NCI-H2227 treated with DMSO at 0.1 percent for 48 hours (cell line): ENCODE measurements at regions not wholly inside any gene's neighbourhood (a gene's known extent, or its start where the extent isn't known, plus 50 kb on each side); places are given as distances from the start of the nearest gene placed in this dataset.
"Not testable (repeated sequence)": the region's sequence is repeated elsewhere in the genome, so short reads cannot be mapped to it uniquely, and the experiment has no call there.

Experiments
- DNase-seq: peaks from one replicate; lab custom pipeline; 2025; lab: John Stamatoyannopoulos, UW

DNA sequence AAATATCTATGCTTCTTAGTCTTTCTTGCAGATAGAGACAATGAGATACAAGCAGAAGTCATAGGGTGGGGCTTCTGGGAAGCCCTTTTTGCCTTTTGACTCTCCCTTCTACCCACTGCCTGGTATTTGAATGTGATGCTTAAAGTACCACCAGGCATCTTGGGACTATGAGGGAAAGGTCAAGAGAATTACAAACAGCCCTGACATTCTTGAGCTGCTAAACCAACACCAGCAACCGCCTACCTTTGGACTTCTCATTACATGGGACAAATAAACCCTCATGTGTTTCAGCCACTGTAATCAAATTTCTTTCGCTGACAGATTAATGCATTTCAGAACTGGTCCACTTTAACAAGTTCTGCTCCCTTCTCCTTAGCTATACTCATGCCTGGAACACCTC lies 112.8 kb downstream of the LUZP4 start:
- DNase-seq = no peak

DNA sequence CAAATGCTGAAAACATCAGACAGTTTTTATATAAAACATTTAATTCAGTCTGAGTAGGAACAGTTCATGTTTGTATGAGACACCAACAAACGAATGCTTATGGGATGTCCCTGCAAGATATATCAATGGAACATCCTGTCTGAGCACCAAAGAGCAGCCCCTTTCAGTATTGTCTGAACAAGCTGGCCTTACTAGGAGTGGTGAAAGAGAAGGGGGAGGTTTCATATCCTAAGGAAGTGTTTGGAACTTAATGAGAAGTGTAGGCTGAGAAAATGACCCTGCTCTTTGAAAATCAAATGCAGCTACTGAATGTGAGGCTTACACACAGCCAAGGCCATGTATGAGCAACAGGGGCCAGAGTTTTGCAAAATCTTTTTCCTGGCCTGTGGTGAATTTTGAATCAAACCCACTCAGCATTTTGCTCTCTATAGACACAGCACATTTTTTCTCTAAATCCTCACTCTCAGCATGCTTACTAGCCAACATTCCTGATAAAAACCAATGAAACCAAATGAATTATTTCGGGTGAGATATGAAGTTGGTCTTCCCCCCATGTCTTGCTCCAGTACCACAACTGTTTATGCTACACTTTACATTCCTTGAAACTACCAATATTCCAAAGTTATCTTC lies 119.4 kb downstream of the LUZP4 start:
- no peak for DNase-seq

- no peak for DNase-seq
These were observed 120.0 kb downstream of the LUZP4 start for GRCh38 chrX:115409551-115409950.

GRCh38 chrX:115410731-115411428 lies 121.4 kb downstream of the LUZP4 start:
- no peak for DNase-seq

DNA sequence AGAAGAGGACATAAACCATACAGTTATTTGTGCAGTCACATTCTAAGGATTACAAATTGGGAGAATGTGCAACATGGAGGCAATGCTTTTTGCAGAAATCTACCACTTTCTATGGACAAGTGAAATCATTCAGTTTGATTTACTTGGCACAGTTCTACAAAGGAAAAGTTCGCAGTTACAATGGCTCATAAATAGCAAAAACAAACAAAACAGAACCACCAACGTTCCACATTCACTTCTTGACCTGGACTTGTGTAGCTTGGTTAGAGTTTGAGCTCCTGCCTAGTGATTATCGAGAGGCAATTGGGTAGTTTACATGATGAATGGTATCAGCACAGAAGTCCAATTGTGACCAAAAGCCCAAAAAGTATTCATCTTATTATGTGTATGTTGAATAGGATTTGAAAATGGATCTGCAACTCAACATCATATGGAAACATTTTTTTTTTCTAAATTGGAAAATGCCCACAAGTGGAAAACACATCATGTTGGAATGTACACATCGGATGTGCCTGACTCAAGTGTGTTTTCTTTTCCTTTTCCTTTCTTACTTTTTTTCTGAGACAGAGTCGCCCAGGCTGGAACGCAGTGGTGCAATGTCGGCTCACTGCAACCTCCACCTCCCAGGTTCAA lies 123.8 kb downstream of the LUZP4 start:
- no peak for DNase-seq

- DNase-seq = no peak
These were observed 129.6 kb downstream of the LUZP4 start for GRCh38 chrX:115419069-115419468.

GRCh38 chrX:115423086-115423485 lies 133.6 kb downstream of the LUZP4 start:
- no peak for DNase-seq

- no peak for DNase-seq
These were observed 135.6 kb upstream of the PLS3 start for GRCh38 chrX:115425359-115425758.

DNA sequence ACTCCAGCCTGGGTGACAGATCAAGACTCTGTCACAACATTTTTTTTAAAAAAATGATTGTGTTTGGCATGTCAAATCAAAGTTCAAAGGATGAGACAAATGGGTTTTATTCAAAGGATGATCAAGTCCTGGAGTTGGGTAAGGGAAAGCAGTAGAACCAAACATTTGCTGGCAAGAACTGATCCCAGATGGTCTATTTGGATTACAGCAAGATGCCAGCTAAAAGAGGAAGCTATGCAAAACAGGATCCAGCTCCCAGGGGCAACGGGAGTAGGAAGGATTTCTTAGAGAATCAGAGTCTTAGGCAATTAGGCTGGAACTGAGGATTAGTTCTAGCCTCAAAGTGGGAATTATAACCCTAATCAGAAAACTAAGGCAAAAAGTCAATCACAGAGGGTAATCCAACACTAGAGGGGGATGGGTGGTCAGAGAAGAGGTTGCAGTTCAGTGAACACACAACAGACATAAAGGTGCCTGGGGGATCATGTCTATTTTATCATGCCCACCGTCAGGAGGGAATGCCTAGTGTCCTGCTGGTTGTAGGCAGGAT lies 133.0 kb upstream of the PLS3 start:
- no peak for DNase-seq

- not testable (repeated sequence) for DNase-seq
These were observed 126.1 kb upstream of the PLS3 start for GRCh38 chrX:115434834-115435233.

DNA sequence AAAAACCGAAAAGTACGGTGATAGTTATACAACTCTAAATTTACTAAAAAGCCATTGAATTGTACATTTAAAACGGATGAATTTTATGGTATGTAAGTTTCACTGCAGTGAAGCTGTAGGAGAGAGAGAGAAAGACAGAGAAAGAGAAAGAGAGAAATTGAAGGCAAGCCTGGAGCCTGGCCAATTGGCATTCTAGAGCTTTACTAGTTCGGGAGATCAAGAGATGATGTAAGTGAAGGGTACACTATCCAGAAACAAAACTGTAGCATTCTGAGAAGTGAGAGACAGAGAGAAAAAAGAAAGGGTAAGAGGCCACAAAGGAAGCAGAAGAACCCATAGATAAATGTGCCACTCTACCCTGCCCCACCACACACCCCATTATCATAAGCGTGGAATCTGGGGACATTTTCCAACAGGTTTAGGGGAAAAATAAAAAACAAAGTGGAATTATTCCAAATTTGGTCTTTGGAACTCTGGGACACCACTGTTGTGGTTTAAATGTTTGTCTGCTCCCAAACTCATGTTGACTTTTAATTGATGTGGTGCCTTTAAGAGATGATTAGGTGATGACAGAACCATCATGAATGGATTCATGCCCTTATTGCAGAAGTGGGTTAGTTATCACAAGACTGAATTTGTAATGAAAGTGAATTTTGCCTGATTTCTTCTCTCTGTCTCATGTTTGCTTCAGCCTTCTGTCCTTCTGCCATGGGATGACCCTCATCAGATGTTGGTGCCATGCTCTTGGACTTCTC lies 123.0 kb upstream of the PLS3 start:
- no peak for DNase-seq

DNA sequence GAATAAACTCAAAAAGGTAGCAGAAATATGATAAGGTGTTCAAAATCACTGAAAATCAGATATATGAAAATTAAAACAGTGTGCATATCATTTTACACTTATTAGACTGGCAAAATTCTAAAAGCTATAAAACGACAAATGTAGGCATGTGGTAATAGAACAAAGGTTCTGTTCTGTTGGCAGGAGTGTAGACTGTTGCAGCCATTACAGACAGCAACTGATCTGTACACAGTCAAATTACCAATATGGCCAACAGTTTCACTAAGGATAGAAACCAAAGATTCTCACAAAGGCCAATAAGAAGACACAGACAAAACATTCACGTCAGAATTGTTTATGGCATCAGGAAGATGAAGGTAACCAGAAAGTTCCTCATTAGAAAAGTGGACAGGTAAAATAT lies 112.8 kb upstream of the PLS3 start:
- no peak for DNase-seq

DNA sequence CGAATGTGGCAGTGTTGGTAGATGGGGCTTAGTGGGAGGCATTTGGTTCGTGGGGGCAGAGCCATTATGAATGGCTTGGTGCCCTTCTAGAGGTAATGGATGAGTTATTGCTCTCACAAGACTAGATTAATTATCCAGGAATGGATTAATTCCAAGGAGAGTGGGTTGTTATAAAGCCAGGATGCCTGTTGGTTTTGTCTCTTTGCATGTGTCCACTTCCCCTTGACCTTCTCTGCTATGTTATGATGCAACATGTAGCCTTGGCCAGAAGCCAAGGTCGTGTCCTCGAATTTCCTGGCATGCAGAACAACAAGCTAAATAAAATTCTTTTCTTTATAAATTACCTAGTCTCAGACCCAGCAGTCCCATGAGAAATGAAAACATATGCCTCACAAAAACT lies 111.2 kb upstream of the PLS3 start:
- no peak for DNase-seq

- DNase-seq = no peak
These were observed 108.7 kb upstream of the PLS3 start for GRCh38 chrX:115452251-115452650.

DNA sequence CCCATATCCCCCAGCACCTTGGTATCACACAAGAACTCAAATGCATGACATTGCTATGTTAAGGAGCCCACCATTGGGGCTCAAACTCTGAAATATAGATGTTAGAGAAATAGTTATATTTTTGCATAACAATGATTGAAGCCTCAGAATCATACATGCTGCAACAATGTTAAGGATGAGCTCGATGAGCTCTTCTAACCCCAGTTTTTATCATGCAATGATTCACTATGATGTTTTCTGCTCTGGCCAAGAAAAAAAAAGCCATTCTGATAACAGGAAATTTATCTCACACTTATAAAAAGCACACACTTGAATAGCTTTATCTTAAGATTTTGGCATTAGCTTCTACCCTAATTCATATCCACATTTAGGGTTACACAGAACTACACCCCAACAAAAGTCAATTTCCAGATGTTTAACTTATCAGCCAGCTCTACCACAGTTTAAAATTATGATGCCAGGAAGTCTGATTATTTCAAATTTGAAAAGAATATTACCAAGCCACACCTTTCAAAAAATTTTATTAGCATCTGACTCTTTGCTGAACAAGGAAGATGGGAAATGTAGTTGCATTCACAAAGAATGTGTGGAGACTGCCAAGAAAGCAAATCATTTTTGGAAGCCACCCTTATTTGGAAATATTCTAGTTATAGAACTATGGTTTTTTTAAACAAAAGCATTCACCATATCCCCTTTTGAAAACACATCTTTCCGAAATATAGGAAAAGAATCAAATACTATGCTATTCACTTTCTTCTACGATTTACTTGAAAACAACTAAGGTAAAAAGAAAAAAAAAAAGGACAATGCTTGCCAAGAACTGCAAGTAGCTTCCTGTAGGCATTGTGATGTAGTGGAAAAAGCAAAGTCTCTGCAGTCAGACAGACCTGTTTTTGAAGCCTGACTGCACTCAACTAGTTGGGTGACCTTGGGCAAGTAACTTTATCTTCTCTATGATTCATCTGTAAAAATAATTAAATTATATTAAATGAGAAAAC lies 100.8 kb upstream of the PLS3 start:
- no peak for DNase-seq

DNA sequence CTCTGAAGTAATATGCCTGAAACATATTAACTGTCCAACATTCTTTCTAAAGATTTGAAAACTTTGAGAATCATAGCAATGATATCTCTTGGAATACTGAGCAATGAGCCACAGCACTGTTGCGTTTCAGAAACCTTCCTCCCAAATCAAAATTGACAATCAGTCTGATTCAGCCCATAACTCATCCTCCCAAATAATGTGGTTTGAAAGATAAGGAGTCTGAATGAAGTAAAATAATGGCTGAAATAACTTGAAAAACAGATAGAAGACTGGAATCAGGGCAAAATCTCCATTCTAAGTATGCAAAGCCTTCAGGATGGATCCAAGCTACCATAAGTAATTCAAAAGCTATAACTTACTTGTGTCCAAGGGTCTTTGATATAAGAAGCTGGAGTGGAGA lies 98.6 kb upstream of the PLS3 start:
- no peak for DNase-seq

- no peak for DNase-seq
These were observed 93.0 kb upstream of the PLS3 start for GRCh38 chrX:115467961-115468360.

- DNase-seq = no peak
These were observed 88.8 kb upstream of the PLS3 start for GRCh38 chrX:115472131-115472530.

DNA sequence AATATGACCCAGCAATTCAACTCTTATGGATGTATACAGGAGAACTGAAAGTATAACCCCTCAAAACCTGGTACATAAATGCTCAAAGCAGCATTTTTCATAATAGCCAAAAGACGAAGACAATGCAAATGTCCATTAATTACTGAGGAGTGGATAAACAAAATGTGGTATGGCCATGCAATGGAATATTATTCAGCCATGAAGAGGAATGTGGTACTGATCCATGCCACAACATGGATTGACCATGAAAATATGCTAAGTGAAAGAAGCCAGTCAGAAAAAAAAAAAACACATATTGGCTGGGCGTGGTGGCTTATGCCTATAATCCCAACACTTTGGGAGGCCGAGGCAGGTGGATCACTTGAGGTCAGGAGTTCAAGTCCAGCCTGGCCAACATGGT lies 74.5 kb upstream of the PLS3 start:
- no peak for DNase-seq

GRCh38 chrX:115487608-115488007 lies 73.4 kb upstream of the PLS3 start:
- DNase-seq = no peak

GRCh38 chrX:115490814-115491213 lies 70.2 kb upstream of the PLS3 start:
- DNase-seq = no peak
